Adrenal gland (tissue), 5 donors: ENCODE measurements at regions not wholly inside any gene's neighbourhood (a gene's known extent, or its start where the extent isn't known, plus 50 kb on each side); places are given as distances from the start of the nearest gene placed in this dataset.

Experiments
- POLR2A ChIP-seq, 2 donors: fragments of 450-650 bp; IDR thresholded peaks; one replicate each; pipeline ENCODE4 v1.6.1; 2017; ENCODE audit warnings: antibody characterized with exemption in 2 of 2, mild to moderate bottlenecking in 2 of 2, moderate library complexity in 1 of 2
- TF ChIP-seq, protein P1 (sequence below), 6 experiments: fragments of 450-650 bp in 4 of 6; fragments of 200-600 bp in 2 of 6; sonication (generic) in 1 of 6; IDR thresholded peaks; 1 replicate in 5 of 6; 2 replicates in 1 of 6; pipeline versions ENCODE4 v1.5.1 to v1.8.0; 2016 to 2021; ENCODE audit warnings: antibody characterized with exemption in 6 of 6, mild to moderate bottlenecking in 2 of 6, moderate library complexity in 1 of 6
- donor health status: DM: no; HTN: no; CAD: no.

- TF ChIP-seq, protein P1, sequence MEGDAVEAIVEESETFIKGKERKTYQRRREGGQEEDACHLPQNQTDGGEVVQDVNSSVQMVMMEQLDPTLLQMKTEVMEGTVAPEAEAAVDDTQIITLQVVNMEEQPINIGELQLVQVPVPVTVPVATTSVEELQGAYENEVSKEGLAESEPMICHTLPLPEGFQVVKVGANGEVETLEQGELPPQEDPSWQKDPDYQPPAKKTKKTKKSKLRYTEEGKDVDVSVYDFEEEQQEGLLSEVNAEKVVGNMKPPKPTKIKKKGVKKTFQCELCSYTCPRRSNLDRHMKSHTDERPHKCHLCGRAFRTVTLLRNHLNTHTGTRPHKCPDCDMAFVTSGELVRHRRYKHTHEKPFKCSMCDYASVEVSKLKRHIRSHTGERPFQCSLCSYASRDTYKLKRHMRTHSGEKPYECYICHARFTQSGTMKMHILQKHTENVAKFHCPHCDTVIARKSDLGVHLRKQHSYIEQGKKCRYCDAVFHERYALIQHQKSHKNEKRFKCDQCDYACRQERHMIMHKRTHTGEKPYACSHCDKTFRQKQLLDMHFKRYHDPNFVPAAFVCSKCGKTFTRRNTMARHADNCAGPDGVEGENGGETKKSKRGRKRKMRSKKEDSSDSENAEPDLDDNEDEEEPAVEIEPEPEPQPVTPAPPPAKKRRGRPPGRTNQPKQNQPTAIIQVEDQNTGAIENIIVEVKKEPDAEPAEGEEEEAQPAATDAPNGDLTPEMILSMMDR (IDR thresholded peaks at IDR 0.05): no peak
- TF ChIP-seq POLR2A (IDR thresholded peaks at IDR 0.05): no peak
These were observed 416.8 kb downstream of the IRX2 start for GRCh38 chr5:2334719-2335118.
